Glomerular visceral epithelial cell (primary cell): ENCODE measurements at regions not wholly inside any gene's neighbourhood (a gene's known extent, or its start where the extent isn't known, plus 50 kb on each side); places are given as distances from the start of the nearest gene placed in this dataset.
"Not testable (repeated sequence)": the region's sequence is repeated elsewhere in the genome, so short reads cannot be mapped to it uniquely, and the experiment has no call there.

Experiments
- DNase-seq: peaks from one replicate; pipeline ENCODE4 v3.0.0-alpha.2; 2016; ENCODE audit errors: extremely low spot score

- no peak for DNase-seq
Measured at GRCh38 chr4:173700650-173701049, 170.6 kb upstream of the HAND2 start.

GRCh38 chr4:173699841-173700475 lies 169.9 kb upstream of the HAND2 start:
- DNase-seq: no peak

DNA sequence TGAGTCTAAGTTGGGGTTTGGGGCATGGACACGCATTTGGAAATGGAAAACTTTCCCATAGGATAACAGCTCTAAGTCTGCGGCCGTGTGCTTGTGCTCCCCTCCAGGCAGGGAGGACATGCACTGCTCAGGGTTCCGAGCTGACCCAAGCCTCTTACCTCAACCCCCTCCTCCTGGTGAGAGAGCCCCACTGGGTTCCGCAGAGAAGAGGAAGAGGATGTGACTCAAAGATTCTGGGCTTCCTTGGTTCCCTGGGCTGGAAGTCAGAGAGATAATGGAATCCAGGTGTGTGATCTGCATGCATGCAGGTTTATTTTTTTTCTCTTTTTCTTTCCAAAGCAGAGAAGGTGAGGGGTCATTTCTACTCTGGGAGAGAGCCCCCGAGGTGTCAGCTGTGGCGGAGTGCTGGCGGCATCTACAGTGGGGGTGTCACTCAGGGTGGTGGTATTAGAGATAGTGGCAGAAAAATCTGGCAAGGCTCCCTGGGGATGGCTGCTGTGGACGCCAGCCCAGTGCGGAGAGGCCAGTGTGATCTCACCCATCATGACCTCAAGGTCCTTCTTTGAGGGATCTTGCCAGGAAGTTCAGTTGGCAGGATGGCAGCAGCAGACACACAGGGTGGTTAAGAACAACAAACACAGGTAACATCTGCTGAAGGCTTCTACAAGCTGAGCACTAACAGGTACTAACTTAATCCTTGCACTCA lies 168.7 kb upstream of the HAND2 start:
- DNase-seq: no peak

- DNase-seq: no peak
Measured at GRCh38 chr4:173697840-173698239, 167.8 kb upstream of the HAND2 start.

DNA sequence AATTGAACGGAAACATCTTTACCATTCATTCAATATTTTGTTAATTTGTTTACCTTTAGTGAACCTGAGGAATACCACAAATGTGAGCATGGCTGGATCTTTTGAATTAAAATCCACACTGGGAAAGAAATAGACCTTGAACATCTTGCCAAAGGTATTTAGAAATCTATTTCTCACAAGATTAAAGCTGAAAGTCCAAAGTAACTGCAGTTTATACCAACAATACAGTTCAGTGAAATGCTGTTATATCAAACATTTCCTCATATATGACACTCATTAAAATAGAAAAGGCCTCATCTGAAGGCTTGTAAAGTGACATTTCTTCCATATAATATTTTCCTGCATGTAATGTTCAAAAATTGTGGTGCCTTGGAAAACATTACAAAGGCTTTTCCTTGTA lies 166.5 kb upstream of the HAND2 start:
- no peak for DNase-seq

GRCh38 chr4:173696011-173696410 lies 166.0 kb upstream of the HAND2 start:
- DNase-seq: no peak

DNA sequence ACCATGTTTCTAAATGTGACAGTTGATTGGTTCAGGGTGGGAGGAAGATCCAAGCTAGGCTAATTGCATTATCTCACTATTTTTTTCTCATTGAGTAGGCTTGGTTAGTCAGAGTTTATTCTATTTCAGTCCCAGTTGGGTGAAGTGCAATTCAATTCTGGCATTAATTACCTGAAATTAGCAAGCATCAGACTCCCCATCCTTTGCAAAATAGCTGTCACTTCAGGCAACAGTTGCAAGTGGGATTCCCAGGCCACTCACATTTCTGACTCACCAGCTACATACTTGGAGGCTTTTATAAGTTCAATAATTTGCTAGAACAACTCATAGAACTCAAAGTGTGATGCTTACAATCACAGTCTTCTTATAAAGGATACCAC lies 155.8 kb upstream of the HAND2 start:
- DNase-seq: no peak

GRCh38 chr4:173685165-173685830 lies 155.3 kb upstream of the HAND2 start:
- no peak for DNase-seq

- no peak for DNase-seq
Measured at GRCh38 chr4:173684223-173684622, 154.2 kb upstream of the HAND2 start.

DNA sequence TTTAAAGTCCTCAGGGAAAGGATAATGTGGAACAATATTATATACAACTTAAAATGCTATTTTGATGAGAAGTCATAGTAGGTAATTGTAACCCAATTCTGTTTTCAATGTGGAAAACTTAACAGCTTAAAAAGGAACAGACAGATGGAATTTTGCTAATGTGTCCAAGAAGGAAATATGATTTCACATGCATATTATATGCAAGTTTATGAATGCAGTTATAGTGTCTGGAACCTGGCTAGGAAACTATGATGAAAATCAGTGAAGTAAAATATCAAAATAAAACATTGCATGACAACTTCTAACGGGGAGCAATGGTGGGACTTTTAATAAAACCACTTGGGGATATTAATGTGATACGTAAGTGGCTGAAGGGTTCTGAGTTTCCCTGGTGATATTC lies 152.6 kb upstream of the HAND2 start:
- DNase-seq: no peak

DNA sequence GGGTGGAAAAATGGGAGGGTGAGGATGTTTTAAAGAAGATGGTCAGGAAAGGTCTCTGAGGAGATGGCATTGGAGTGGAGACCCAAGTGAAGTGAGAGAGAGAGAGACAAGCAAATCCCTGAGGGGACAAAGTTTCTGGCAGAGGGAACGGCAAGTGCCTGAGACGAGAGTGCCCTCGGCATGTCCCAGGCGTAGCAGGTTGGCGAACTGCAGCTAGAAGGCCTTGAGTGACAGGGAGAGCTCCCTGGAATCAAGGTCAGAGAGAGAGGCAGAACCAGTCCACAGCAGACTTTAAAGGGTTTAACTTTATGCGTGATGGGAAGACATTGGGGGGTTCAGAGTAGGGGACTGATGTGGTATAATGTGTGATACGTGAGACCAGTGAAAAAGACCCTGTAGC lies 150.2 kb upstream of the HAND2 start:
- DNase-seq: no peak

DNA sequence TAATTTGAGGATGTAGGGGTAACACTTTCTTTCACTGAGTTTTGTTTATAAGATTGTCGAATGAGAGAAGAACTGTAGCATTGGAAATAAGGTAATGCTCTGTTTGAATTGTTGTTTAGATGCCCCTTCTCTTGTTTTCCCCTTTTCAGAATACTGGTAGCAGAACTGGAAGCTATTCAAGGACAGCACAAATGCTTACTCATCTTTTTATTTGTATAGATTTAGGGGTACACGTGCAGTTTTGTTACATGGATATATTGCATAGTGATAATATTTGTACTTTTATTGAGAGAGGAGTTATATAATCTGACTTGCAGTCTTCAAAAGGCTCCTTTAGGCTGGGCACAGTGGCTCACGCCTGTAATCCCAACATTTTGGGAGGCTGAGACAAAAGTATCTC lies 145.4 kb upstream of the HAND2 start:
- DNase-seq: no peak

GRCh38 chr4:173669460-173670179 lies 139.6 kb upstream of the HAND2 start:
- no peak for DNase-seq

DNA sequence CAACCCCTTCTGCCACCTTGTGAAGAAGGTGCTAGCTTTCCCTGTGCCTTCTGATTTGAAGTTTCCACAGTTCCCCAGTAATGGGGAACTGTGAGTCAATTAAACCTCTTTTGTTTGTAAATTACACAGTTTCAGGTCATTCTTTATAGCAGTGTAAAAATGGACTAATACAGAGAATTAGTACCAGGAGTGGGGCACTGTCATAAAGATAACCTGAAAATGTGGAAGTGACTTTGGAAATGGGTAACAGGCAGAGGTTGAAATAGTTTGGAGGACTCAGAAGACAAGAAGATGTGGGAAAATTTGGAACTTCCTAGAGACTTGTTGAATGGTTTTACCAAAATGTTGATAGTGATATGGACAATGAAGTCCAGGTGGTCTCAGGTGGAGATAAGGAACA lies 131.0 kb upstream of the HAND2 start:
- no peak for DNase-seq

- no peak for DNase-seq
Measured at GRCh38 chr4:173656898-173657297, 126.9 kb upstream of the HAND2 start.

DNA sequence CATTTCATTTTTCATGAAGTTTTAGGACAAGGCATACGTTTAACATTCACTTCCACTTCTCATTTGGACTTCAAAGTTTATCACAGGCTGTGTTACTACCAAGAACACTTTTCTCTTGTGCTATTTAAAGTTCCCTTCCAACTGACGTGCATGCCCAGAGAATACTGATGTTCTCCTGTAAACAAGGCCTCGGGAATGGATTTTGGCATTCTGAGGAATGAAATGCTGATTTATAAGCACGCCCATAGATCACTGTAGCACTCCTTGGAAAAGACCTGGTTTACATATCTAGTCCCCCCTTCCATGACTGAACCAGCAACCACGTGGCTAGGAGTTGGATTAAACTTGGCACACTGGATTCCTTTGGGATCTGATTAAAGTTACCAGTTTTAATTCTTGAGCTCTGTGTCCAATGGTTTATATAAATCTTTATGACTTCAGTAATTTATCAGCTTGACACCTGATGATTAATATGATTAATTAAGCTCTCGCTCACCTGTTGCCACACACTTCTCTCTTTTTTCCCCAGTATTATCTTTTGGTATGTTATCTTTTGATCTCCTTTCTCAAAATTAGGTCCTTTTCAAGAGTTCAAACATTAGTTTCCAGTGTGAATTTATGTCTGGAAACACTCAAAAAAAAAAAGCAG lies 122.4 kb upstream of the HAND2 start:
- DNase-seq: no peak

DNA sequence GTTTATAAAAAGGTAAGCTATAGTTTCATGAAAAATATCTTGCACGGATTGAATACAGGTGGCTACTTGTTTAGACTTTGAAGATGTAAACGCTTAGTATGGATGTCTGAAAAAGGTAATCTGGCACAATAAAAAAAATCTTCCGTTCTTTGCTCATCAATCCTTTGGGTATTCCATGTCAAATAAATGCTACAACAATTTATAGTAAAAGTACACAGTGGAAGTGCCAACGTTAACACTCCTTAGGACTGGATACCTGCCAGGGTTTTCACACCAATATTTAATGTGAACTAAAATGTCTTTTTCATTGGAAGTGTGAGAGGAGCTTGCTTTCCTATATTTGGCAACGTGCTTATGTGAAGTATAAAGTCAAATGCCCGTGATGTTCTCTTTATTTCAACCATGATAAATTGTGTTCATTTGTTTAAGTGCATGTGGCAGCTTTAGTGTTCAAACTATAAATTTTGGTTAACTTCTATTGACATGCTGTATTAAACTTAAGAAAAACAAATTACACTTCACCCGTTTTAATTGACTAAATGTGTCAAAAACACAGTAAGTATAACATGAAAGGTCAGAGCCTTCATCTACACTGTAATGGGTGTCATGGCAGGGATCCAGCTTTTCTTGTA lies 121.7 kb upstream of the HAND2 start:
- no peak for DNase-seq

- no peak for DNase-seq
Measured at GRCh38 chr4:173647902-173648301, 117.9 kb upstream of the HAND2 start.

- no peak for DNase-seq
Measured at GRCh38 chr4:173642509-173642908, 112.5 kb upstream of the HAND2 start.

- no peak for DNase-seq
Measured at GRCh38 chr4:173635395-173635794, 105.4 kb upstream of the HAND2 start.

DNA sequence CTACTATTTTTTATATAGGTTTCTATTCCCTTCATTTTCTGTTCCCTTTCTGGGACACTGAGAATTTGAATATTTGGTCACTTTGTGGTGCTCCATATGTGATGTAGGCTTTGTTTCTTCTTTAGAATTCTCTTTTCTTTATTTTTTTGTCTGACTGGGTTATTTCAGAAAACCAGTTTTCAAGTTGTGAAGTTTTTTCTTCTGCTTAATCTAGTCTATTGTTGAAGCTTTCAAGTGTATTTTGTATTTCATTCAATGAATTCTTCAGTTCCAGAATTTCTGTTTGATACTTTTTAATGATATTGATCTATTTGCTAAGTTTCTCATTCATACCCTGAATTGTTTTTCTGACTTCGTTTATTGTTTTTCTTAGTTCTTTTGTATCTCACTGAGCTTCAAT lies 96.2 kb upstream of the HAND2 start:
- DNase-seq: no peak

DNA sequence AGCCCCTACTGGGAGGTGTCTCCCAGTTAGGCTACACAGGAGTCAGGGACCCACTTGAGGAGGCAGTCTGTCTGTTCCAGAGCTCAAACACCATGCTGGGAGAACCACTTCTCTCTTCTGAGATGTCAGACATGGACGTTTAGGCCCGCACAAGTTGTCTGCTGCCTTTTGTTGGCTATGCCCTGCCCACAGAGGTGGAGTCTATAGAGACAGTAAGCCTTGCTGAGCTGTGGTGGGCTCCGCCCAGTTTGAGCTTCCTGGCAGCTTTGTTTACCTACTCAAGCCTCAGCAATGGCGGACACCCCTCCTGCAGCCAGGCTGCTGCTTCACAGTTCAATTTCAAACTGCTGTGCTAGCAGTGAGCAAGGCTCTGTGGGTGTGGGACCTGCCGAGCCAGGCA lies 88.6 kb upstream of the HAND2 start:
- not testable (repeated sequence) for DNase-seq
